GM12873 (cell line): ENCODE measurements at regions not wholly inside any gene's neighbourhood (a gene's known extent, or its start where the extent isn't known, plus 50 kb on each side); places are given as distances from the start of the nearest gene placed in this dataset.

ENCODE experiments used
- CTCF ChIP-seq: IDR thresholded peaks from 2 replicates; pipeline ENCODE4 v1.5.1; 2012; ENCODE audit warnings: low read depth, mild to moderate bottlenecking, moderate library complexity, low read length, control low read depth; ENCODE audit not compliant: insufficient read depth; ENCODE audit errors: missing control alignments

GRCh38 chr2:2751715-2752315, 420.7 kb upstream of the MYT1L start:
- TF ChIP-seq CTCF: no peak

- TF ChIP-seq CTCF: no peak
These were observed 420.0 kb upstream of the MYT1L start for GRCh38 chr2:2750867-2751714.

- no peak for TF ChIP-seq CTCF
These were observed 418.1 kb upstream of the MYT1L start for GRCh38 chr2:2749206-2749598.

- no peak for TF ChIP-seq CTCF
These were observed 417.5 kb upstream of the MYT1L start for GRCh38 chr2:2748399-2749205.

GRCh38 chr2:2747797-2748301, 416.8 kb upstream of the MYT1L start:
- TF ChIP-seq CTCF: no peak

- TF ChIP-seq CTCF: no peak
These were observed 415.7 kb upstream of the MYT1L start for GRCh38 chr2:2746731-2747130.

- TF ChIP-seq CTCF: no peak
These were observed 414.1 kb upstream of the MYT1L start for GRCh38 chr2:2744958-2745715.
